SK-N-SH (cell line): ENCODE measurements at regions not wholly inside any gene's neighbourhood (a gene's known extent, or its start where the extent isn't known, plus 50 kb on each side); places are given as distances from the start of the nearest gene placed in this dataset.
"Not testable (repeated sequence)": the region's sequence is repeated elsewhere in the genome, so short reads cannot be mapped to it uniquely, and the experiment has no call there.

Source experiments
- CTCF ChIA-PET: fragments of 300-600, 350-600 bp; formaldehyde crosslinking; extraction: SDS; loops from one replicate; lab custom pipeline; 2021; lab: Yijun Ruan, JAX
- POLR2A ChIA-PET: fragments of 350-600 bp; sonication (Branson Sonifier 250); formaldehyde crosslinking; extraction: SDS; loops from one replicate; lab custom pipeline; 2020; ENCODE audit warnings: antibody characterized with exemption, inconsistent platforms; lab: Yijun Ruan, JAX
- DNase-seq: peaks from one replicate; pipeline ENCODE4 v3.0.0; 2012
- H2AFZ ChIP-seq: fragments of 200-600 bp; sonication (generic); 2 replicates; pipeline ENCODE4 v1.8.1; 2016; ENCODE audit warnings: antibody characterized with exemption, mild to moderate bottlenecking, low read depth
- H3F3A ChIP-seq: fragments of 200-600 bp; sonication (generic); replicated peaks from 2 replicates; pipeline ENCODE3; 2016; ENCODE audit warnings: antibody characterized with exemption, mild to moderate bottlenecking; ENCODE audit not compliant: insufficient read depth
- H3K27ac ChIP-seq, 2 experiments: fragments of 200-500 bp in 1 of 2; fragments of 200-600 bp in 1 of 2; sonication (Bioruptor generic) in 1 of 2; sonication (generic), shearing (Covaris generic) in 1 of 2; 2 replicates each; pipeline versions ENCODE4 v1.5.1 to v1.6.1; 2014 to 2016; ENCODE audit warnings: low read depth in 2 of 2, inconsistent platforms in 1 of 2, low read length in 1 of 2, mild to moderate bottlenecking in 1 of 2, mixed read lengths in 1 of 2
- H3K27me3 ChIP-seq: fragments of 200-600 bp; sonication (generic), shearing (Covaris generic); 2 replicates; pipeline ENCODE4 v1.6.1; 2016; ENCODE audit warnings: mixed run types; ENCODE audit not compliant: insufficient read depth
- H3K36me3 ChIP-seq, 2 experiments: fragments of 200-500 bp in 1 of 2; fragments of 200-600 bp in 1 of 2; sonication (Bioruptor generic) in 1 of 2; sonication (generic) in 1 of 2; replicated peaks in 1 of 2; 2 replicates each; pipeline versions ENCODE3 to v1.5.1; 2014 to 2016; ENCODE audit warnings: low read length in 1 of 2, mild to moderate bottlenecking in 1 of 2; ENCODE audit not compliant: insufficient read depth in 2 of 2, control insufficient read depth in 1 of 2
- H3K4me1 ChIP-seq, 2 experiments: fragments of 200-500 bp in 1 of 2; fragments of 200-600 bp in 1 of 2; sonication (Bioruptor generic) in 1 of 2; sonication (generic), shearing (Covaris generic) in 1 of 2; 2 replicates each; pipeline versions ENCODE4 v1.5.1 to v1.6.1; 2014 to 2016; ENCODE audit warnings: low read depth in 1 of 2, low read length in 1 of 2, mixed run types in 1 of 2; ENCODE audit not compliant: insufficient read depth in 2 of 2, control insufficient read depth in 1 of 2
- H3K4me2 ChIP-seq: fragments of 200-600 bp; sonication (generic), shearing (Covaris generic); 2 replicates; pipeline ENCODE4 v1.6.1; 2017; ENCODE audit warnings: mixed run types
- H3K4me3 ChIP-seq, 2 experiments: fragments of 200-500 bp in 1 of 2; fragments of 200-600 bp in 1 of 2; sonication (Bioruptor generic) in 1 of 2; sonication (generic), shearing (Covaris generic) in 1 of 2; 2 replicates each; pipeline versions ENCODE4 v1.5.1 to v1.8.1; 2014 to 2016; ENCODE audit warnings: low read depth in 2 of 2, inconsistent platforms in 1 of 2, low read length in 1 of 2, mild to moderate bottlenecking in 1 of 2, mixed read lengths in 1 of 2, moderate library complexity in 1 of 2
- H3K79me2 ChIP-seq: fragments of 200-600 bp; sonication (generic); 2 replicates; pipeline ENCODE4 v1.8.1; 2017; ENCODE audit warnings: mild to moderate bottlenecking; ENCODE audit not compliant: insufficient read depth
- H3K9ac ChIP-seq: fragments of 200-600 bp; sonication (generic); 2 replicates; pipeline ENCODE4 v1.6.1; 2017; ENCODE audit warnings: mixed run types
- H3K9me2 ChIP-seq: fragments of 200-600 bp; sonication (generic); 2 replicates; pipeline ENCODE4 v1.6.1; 2017; ENCODE audit warnings: mixed run types
- H3K9me3 ChIP-seq: fragments of 200-600 bp; sonication (generic); 2 replicates; pipeline ENCODE4 v1.6.1; 2017; ENCODE audit warnings: mixed run types, mild to moderate bottlenecking, moderate library complexity
- H4K20me1 ChIP-seq: fragments of 200-600 bp; sonication (generic); 2 replicates; pipeline ENCODE4 v1.6.1; 2017; ENCODE audit warnings: mild to moderate bottlenecking, mixed run types; ENCODE audit not compliant: insufficient read depth
- CTCF ChIP-seq: fragments of 200-600 bp; sonication (generic); IDR thresholded peaks from 2 replicates; pipeline ENCODE4 v1.6.1; 2017; ENCODE audit warnings: antibody characterized with exemption, mild to moderate bottlenecking, moderate library complexity
- ELF1 ChIP-seq: IDR thresholded peaks from 2 replicates; pipeline ENCODE4 v1.4.0; 2012
- EZH2phosphoT487 ChIP-seq: fragments of 200-600 bp; sonication (generic); IDR thresholded peaks from 2 replicates; pipeline ENCODE4 v1.6.1; 2017; ENCODE audit warnings: low read depth, mixed run types, mild to moderate bottlenecking, antibody characterized with exemption, moderate library complexity, borderline replicate concordance
- FOSL2 ChIP-seq: IDR thresholded peaks from 2 replicates; pipeline ENCODE4 v1.4.0; 2012; ENCODE audit warnings: low read depth, mild to moderate bottlenecking, moderate library complexity, borderline replicate concordance
- FOXJ3 ChIP-seq: sonication (generic); formaldehyde crosslinking; IDR thresholded peaks from 2 replicates; pipeline ENCODE4 v1.5.1; 2020; ENCODE audit warnings: mild to moderate bottlenecking, missing genetic modification reagents
- FOXM1 ChIP-seq: IDR thresholded peaks from 2 replicates; pipeline ENCODE4 v1.4.0; 2012; ENCODE audit warnings: low read depth, mild to moderate bottlenecking
- GABPA ChIP-seq: IDR thresholded peaks from 2 replicates; pipeline ENCODE4 v1.4.0; 2012; ENCODE audit warnings: low read depth, mild to moderate bottlenecking
- GATA2 ChIP-seq: sonication (generic); formaldehyde crosslinking; IDR thresholded peaks from 2 replicates; pipeline ENCODE4 v1.5.0; 2020; ENCODE audit warnings: mild to moderate bottlenecking, missing genetic modification reagents
- JUND ChIP-seq: IDR thresholded peaks from 2 replicates; pipeline ENCODE4 v1.4.0; 2012
- MAX ChIP-seq: IDR thresholded peaks from 2 replicates; pipeline ENCODE4 v1.4.0; 2012; ENCODE audit warnings: low read depth
- MEF2A ChIP-seq: IDR thresholded peaks from 2 replicates; pipeline ENCODE4 v1.4.0; 2012; ENCODE audit warnings: low read depth, borderline replicate concordance
- MXI1 ChIP-seq: IDR thresholded peaks from 2 replicates; pipeline ENCODE4 v1.6.1; 2012; ENCODE audit warnings: mild to moderate bottlenecking, low read depth, low read length, improper control_type of control experiment
- NRF1 ChIP-seq: IDR thresholded peaks from 2 replicates; pipeline ENCODE4 v1.6.1; 2012; ENCODE audit warnings: low read depth, mild to moderate bottlenecking, low read length
- POLR2AphosphoS5 ChIP-seq: IDR thresholded peaks from 2 replicates; pipeline ENCODE4 v1.6.1; 2012; ENCODE audit warnings: low read depth, low read length
- TAF1 ChIP-seq: IDR thresholded peaks from 2 replicates; pipeline ENCODE4 v1.6.1; 2012; ENCODE audit warnings: low read depth, mild to moderate bottlenecking, low read length, moderate library complexity, borderline replicate concordance
- TCF12 ChIP-seq: IDR thresholded peaks from 2 replicates; pipeline ENCODE4 v1.4.0; 2012
- WGBS: methylation state at CpG from one replicate; pipeline ENCODE4 v1.1.6; 2017; ENCODE audit warnings: low lambda C conversion rate; 5-methylcytosine and 5-hydroxymethylcytosine counted together
- TF ChIP-seq, protein P1 (sequence below): IDR thresholded peaks from 2 replicates; pipeline ENCODE4 v1.4.0; 2012; ENCODE audit warnings: low read depth, borderline replicate concordance
- TF ChIP-seq, protein P2 (sequence below): fragments of 150-350 bp; IDR thresholded peaks from 2 replicates; pipeline ENCODE4 v1.6.1; 2016; ENCODE audit warnings: mild to moderate bottlenecking, low read depth, low read length
- TF ChIP-seq, protein P3 (sequence below): fragments of 150-350 bp; IDR thresholded peaks from 2 replicates; pipeline ENCODE4 v1.6.1; 2017; ENCODE audit warnings: antibody characterized with exemption, low read length, low read depth, borderline replicate concordance

DNA sequence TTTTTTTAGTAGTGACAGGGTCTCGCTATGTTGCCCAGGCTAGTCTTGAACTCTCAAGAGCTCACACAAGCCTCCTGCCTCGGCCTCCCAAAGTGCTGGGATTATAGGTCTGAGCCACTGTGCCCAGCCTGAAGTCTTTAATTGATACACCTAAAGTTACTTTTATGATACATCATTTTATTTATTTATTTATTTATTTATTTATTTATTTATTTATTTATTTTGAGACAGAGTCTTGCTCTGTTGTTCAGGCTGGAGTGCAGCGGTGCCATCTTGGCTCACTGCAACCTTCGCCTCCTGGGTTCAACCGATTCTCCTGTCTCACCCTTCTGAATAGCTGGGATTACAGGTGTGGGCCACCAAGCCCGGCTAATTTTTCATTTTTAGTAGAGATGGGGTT, 202.3 kb downstream of the CDRT15L2 start:
- H3K36me3 ChIP-seq, H3K4me3 ChIP-seq, H3F3A ChIP-seq, H3K9me2 ChIP-seq, H3K4me1 ChIP-seq, POLR2A ChIA-PET, H4K20me1 ChIP-seq, H2AFZ ChIP-seq, H3K79me2 ChIP-seq, H3K27ac ChIP-seq, DNase-seq, H3K9ac ChIP-seq, H3K9me3 ChIP-seq, H3K4me2 ChIP-seq, H3K27me3 ChIP-seq: not testable (repeated sequence)
- CTCF ChIA-PET = interaction anchor here (1.5 kb wide), 1 partner anchor 20 kb away, joined by 7 read pairs; no protein-coding TSS in a partner anchor
- 69% methylated on average over 6 of the region's 6 CpGs for WGBS

DNA sequence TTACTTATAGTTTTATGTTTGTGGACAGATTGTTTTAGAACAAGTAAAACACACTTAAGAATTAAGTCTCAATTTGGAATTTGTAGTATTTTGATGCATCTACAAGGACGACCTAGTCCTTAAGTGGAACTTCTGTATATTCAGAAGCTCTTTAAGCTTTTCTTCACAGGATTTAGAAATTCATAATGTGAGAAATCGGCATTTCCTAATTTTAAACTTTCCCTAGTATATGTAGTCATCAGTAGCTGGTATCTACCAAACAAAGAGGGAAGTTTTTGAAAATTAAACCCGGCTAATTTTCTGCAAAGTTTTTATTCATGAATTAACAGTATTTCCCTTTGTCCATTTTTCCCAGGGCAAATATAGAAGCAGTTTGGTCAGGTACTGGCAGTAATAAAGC, 203.6 kb downstream of the CDRT15L2 start:
- H3K79me2 ChIP-seq = no peaks in the 10 kb centered on the region
- no peak overlapping the region for H2AFZ ChIP-seq
- ChIA-PET POLR2A (no interaction called here), CTCF (no interaction called here)
- H3K4me1 ChIP-seq = no peaks in the 10 kb centered on the region
- H3K9ac ChIP-seq = no peak overlapping the region
- no peak overlapping the region for H3K4me3 ChIP-seq
- DNase-seq = no peak
- no peak for TF ChIP-seq FOXJ3 (CRISPR knock-in tag)
- TF ChIP-seq, protein P1, sequence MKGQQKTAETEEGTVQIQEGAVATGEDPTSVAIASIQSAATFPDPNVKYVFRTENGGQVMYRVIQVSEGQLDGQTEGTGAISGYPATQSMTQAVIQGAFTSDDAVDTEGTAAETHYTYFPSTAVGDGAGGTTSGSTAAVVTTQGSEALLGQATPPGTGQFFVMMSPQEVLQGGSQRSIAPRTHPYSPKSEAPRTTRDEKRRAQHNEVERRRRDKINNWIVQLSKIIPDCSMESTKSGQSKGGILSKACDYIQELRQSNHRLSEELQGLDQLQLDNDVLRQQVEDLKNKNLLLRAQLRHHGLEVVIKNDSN = no peak
- TF ChIP-seq GATA2 (CRISPR knock-in tag) = no peak
- no peak for TF ChIP-seq POLR2AphosphoS5
- TF ChIP-seq MXI1 = no peak
- TF ChIP-seq FOXM1 = no peak
- TF ChIP-seq CTCF = no peak
- no peak for TF ChIP-seq FOSL2
- no peak for TF ChIP-seq TAF1
- H3K4me2 ChIP-seq = no peak overlapping the region
- no peaks in the 10 kb centered on the region for H3K36me3 ChIP-seq
- no peak overlapping the region for H3K27ac ChIP-seq
- H3K9me2 ChIP-seq = no peaks in the 10 kb centered on the region
- H3K9me3 ChIP-seq = no peaks in the 10 kb centered on the region
- 58% methylated on average over 3 of the region's 3 CpGs for WGBS
- H3F3A ChIP-seq = no peaks in the 10 kb centered on the region
- no peaks in the 10 kb centered on the region for H4K20me1 ChIP-seq
- H3K27me3 ChIP-seq = no peaks in the 10 kb centered on the region

DNA sequence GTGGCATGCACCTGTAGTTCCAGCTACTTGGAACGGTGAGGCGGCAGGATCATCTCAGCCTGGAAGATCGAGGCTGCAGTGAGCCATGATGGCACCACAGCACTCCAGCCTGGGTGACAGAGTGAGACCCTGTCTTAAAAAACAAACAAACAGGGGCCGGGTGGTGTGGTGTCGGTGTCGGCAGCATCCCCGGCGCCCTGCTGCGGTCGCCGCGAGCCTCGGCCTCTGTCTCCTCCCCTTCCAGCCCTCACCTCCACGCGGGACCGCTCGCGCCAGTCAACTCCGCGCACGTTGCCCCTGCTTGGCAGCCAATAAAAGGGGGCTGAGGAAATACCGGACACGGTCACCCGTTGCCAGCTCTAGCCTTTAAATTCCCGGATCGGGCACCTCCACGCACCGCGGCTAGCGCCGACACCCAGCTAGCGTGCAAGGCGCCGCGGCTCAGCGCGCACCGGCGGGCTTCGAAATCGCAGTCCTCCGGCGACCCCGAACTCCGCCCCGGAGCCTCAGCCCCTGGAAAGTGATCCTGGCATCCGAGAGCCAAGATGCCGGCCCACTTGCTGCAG, 204.7 kb downstream of the CDRT15L2 start:
- POLR2A ChIA-PET = no interaction called here
- Histone ChIP-seq H3K9me3 (no peaks in the 10 kb centered on the region), H3F3A (no peaks in the 10 kb centered on the region), H3K27me3 (no peaks in the 10 kb centered on the region), H3K27ac (no peak overlapping the region), H2AFZ (no peak overlapping the region), H3K9ac (no peak overlapping the region), H3K36me3 (no peaks in the 10 kb centered on the region), H3K4me3 (peak overlapping the region in 1 of 2 experiments; percentile 21; a peak in 1 of 4 replicates), H3K9me2 (no peaks in the 10 kb centered on the region), H3K79me2 (no peaks in the 10 kb centered on the region), H3K4me2 (no peak overlapping the region), H3K4me1 (no peaks in the 10 kb centered on the region), H4K20me1 (no peaks in the 10 kb centered on the region)
- WGBS = 65% methylated on average over 41 of the region's 48 CpGs
- CTCF ChIA-PET = interaction anchor here (0.8 kb wide), 1 partner anchor 19 kb away, joined by 3 read pairs; no protein-coding TSS in a partner anchor
- DNase-seq = peak; percentile 33
- no peak for TF ChIP-seq MEF2A
- TF ChIP-seq, protein P2, sequence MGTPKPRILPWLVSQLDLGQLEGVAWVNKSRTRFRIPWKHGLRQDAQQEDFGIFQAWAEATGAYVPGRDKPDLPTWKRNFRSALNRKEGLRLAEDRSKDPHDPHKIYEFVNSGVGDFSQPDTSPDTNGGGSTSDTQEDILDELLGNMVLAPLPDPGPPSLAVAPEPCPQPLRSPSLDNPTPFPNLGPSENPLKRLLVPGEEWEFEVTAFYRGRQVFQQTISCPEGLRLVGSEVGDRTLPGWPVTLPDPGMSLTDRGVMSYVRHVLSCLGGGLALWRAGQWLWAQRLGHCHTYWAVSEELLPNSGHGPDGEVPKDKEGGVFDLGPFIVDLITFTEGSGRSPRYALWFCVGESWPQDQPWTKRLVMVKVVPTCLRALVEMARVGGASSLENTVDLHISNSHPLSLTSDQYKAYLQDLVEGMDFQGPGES = no peak
- TF ChIP-seq NRF1 = no peak
- no peak for TF ChIP-seq FOXM1
- no peak for TF ChIP-seq JUND
- no peak for TF ChIP-seq TAF1
- TF ChIP-seq TCF12 = no peak
- TF ChIP-seq GABPA = no peak
- no peak for TF ChIP-seq ELF1
- TF ChIP-seq MAX = no peak
- TF ChIP-seq, protein P3, sequence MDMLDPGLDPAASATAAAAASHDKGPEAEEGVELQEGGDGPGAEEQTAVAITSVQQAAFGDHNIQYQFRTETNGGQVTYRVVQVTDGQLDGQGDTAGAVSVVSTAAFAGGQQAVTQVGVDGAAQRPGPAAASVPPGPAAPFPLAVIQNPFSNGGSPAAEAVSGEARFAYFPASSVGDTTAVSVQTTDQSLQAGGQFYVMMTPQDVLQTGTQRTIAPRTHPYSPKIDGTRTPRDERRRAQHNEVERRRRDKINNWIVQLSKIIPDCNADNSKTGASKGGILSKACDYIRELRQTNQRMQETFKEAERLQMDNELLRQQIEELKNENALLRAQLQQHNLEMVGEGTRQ = no peak
- no peak for TF ChIP-seq EZH2phosphoT487
